Endothelial cell of umbilical vein (primary cell): ENCODE measurements at regions not wholly inside any gene's neighbourhood (a gene's known extent, or its start where the extent isn't known, plus 50 kb on each side); places are given as distances from the start of the nearest gene placed in this dataset.

Experiments used
- BruUV-seq: library from RNA; stranded (reverse); fragments of 400-500 nt; replicated peaks from 2 replicates; lab custom pipeline; 2021; lab: Mats Ljungman, UMichigan
- CTCF ChIA-PET: fragments of 300-600, 350-600 bp; sonication (Branson Sonifier 250); formaldehyde crosslinking; loops from one replicate; lab custom pipeline; 2021; ENCODE audit warnings: antibody characterized with exemption, inconsistent platforms; lab: Charles Lee
- POLR2A ChIA-PET: fragments of 300-600, 350-600 bp; sonication (Branson Sonifier 250); formaldehyde crosslinking; loops from one replicate; lab custom pipeline; 2021; ENCODE audit warnings: antibody characterized with exemption, inconsistent platforms; lab: Charles Lee
- DNase-seq: peaks from one replicate; pipeline ENCODE4 v3.0.0-alpha.2; 2011; ENCODE audit warnings: low read depth, low spot score
- FAIRE-seq: peaks from 2 replicates; lab custom pipeline; 2011; peaks lifted over from hg19 to GRCh38; lab: Jason Lieb, UNC
- H2AFZ ChIP-seq: 2 replicates; pipeline ENCODE4 v1.6.0; 2012; ENCODE audit warnings: low read depth, low read length, control low read depth, inconsistent platforms
- H3K27ac ChIP-seq: 2 replicates; pipeline ENCODE4 v1.5.1; 2011; ENCODE audit warnings: low read depth, mild to moderate bottlenecking, control low read depth, low read length, moderate library complexity; ENCODE audit not compliant: insufficient read depth
- H3K27me3 ChIP-seq, 2 experiments: 2 replicates each; pipeline versions ENCODE4 v1.6.0 to v1.6.1; 2011; ENCODE audit warnings: low read length in 2 of 2, mixed read lengths in 1 of 2; ENCODE audit not compliant: control insufficient read depth in 2 of 2, insufficient read depth in 2 of 2
- H3K36me3 ChIP-seq, 2 experiments: 2 replicates in 1 of 2; 3 replicates in 1 of 2; pipeline ENCODE4 v1.5.1; 2011; ENCODE audit warnings: low read length in 2 of 2, mild to moderate bottlenecking in 1 of 2, moderate library complexity in 1 of 2; ENCODE audit not compliant: control insufficient read depth in 2 of 2, insufficient read depth in 2 of 2; ENCODE audit errors: extremely low read depth in 1 of 2
- H3K4me1 ChIP-seq: 3 replicates; pipeline ENCODE4 v1.5.1; 2011; ENCODE audit warnings: mild to moderate bottlenecking, low read length; ENCODE audit not compliant: control insufficient read depth, insufficient read depth; ENCODE audit errors: extremely low read depth
- H3K4me2 ChIP-seq: 2 replicates; pipeline ENCODE4 v1.6.1; 2011; ENCODE audit warnings: low read length, control low read depth, mixed read lengths; ENCODE audit not compliant: insufficient read depth
- H3K4me3 ChIP-seq, 3 experiments: fragments of 200-600 bp in 1 of 3; sonication (generic), shearing (Covaris generic) in 1 of 3; replicated peaks in 1 of 3; 2 replicates each; pipeline ENCODE4 v1.5.1; 2011 to 2016; ENCODE audit warnings: control low read depth in 3 of 3, low read length in 3 of 3, mild to moderate bottlenecking in 2 of 3, inconsistent platforms in 1 of 3, low read depth in 1 of 3, moderate library complexity in 1 of 3; ENCODE audit not compliant: insufficient read depth in 1 of 3
- H3K79me2 ChIP-seq: 2 replicates; pipeline ENCODE4 v1.6.0; 2012; ENCODE audit warnings: low read length, inconsistent platforms; ENCODE audit not compliant: control insufficient read depth, insufficient read depth
- H3K9ac ChIP-seq: replicated peaks from 2 replicates; pipeline ENCODE3; 2011; ENCODE audit warnings: low read length, control low read depth; ENCODE audit not compliant: insufficient read depth; ENCODE audit errors: extremely low read depth
- H3K9me1 ChIP-seq: replicated peaks from 3 replicates; pipeline ENCODE4 v1.6.0; 2011; ENCODE audit warnings: mild to moderate bottlenecking, low read length; ENCODE audit not compliant: control insufficient read depth, insufficient read depth; ENCODE audit errors: extremely low read depth
- H3K9me3 ChIP-seq: replicated peaks from 2 replicates; pipeline ENCODE4 v1.5.1; 2012; ENCODE audit warnings: low read length, inconsistent platforms; ENCODE audit not compliant: control insufficient read depth, insufficient read depth
- H4K20me1 ChIP-seq: replicated peaks from 2 replicates; pipeline ENCODE3; 2011; ENCODE audit warnings: mild to moderate bottlenecking, low read length; ENCODE audit not compliant: control insufficient read depth, insufficient read depth; ENCODE audit errors: extremely low read depth
- CTCF ChIP-seq, 2 donors: IDR thresholded peaks; 1 replicate in 1 of 2; 2 replicates in 1 of 2; pipeline ENCODE4 v1.5.1; 2011; ENCODE audit warnings: low read length in 2 of 2, mild to moderate bottlenecking in 2 of 2, moderate library complexity in 2 of 2, control low read depth in 1 of 2, inconsistent platforms in 1 of 2, low read depth in 1 of 2; ENCODE audit not compliant: insufficient read depth in 1 of 2; ENCODE audit errors: extremely low read depth in 1 of 2
- EZH2 ChIP-seq: IDR thresholded peaks from 2 replicates; pipeline ENCODE4 v1.6.1; 2012; ENCODE audit warnings: borderline replicate concordance, low read depth, mild to moderate bottlenecking, moderate library complexity, low read length, inconsistent platforms; ENCODE audit not compliant: severe bottlenecking
- FOS ChIP-seq: IDR thresholded peaks from 2 replicates; pipeline ENCODE4 v1.6.1; 2011; ENCODE audit warnings: mild to moderate bottlenecking, low read length, moderate library complexity, borderline replicate concordance; ENCODE audit not compliant: insufficient read depth
- GATA2 ChIP-seq: IDR thresholded peaks from 2 replicates; pipeline ENCODE4 v1.7.0; 2011; ENCODE audit warnings: low read depth, mild to moderate bottlenecking, moderate library complexity, mixed read lengths, low read length; ENCODE audit not compliant: insufficient read length, insufficient read depth
- JUN ChIP-seq: IDR thresholded peaks from 2 replicates; pipeline ENCODE4 v1.6.1; 2011; ENCODE audit warnings: borderline replicate concordance, low read depth; ENCODE audit not compliant: insufficient read length, insufficient read depth
- MAX ChIP-seq: IDR thresholded peaks from 2 replicates; pipeline ENCODE4 v1.6.1; 2011; ENCODE audit not compliant: insufficient read depth, insufficient read length
- MYC ChIP-seq: IDR thresholded peaks from one replicate; pipeline ENCODE4 v1.6.1; 2011; ENCODE audit warnings: mild to moderate bottlenecking, low read depth, low read length
- POLR2A ChIP-seq: IDR thresholded peaks from 2 replicates; pipeline ENCODE4 v1.6.1; 2012; ENCODE audit warnings: low read depth, mild to moderate bottlenecking, control low read depth, low read length
- POLR2AphosphoS5 ChIP-seq: IDR thresholded peaks from 2 replicates; pipeline ENCODE4 v1.6.1; 2012; ENCODE audit warnings: low read depth, mild to moderate bottlenecking, control low read depth, low read length, moderate library complexity; ENCODE audit not compliant: insufficient read depth
- dilution Hi-C: fragments of 300-500 bp; cut with MboI; formaldehyde crosslinking; loops from one replicate; pipeline ENCODE4 v1.15.0; 2019; ENCODE audit warnings: low sequenced_read_pairs; ENCODE audit not compliant: extremely low pct_ligation_motif_present
- intact Hi-C: fragments of 100-400 bp; cut with micrococcal nuclease; formaldehyde crosslinking; loops from one replicate; pipeline ENCODE4 v1.10.0; 2022

- no peak for TF ChIP-seq MAX
- no peak for TF ChIP-seq FOS
- no peak for TF ChIP-seq EZH2
- TF ChIP-seq JUN, result no peak
- no peak for TF ChIP-seq CTCF (IDR thresholded peaks at IDR 0.05; ENCODE audit: extremely low read depth in 1 of 2, insufficient read depth in 1 of 2, low read depth in 1 of 2, low read length in 2 of 2)
- no peak for TF ChIP-seq POLR2AphosphoS5
- TF ChIP-seq GATA2, result no peak
- no peak for TF ChIP-seq MYC
- no peak for TF ChIP-seq POLR2A
- H3K27me3 ChIP-seq, result peaks cover 0 to 6% of the 10 kb centered on the region in 2 experiments
- CTCF ChIA-PET, result interaction anchor here (0.8 to 0.9 kb wide), 2 partner anchors 14 to 15 kb away, joined by 3 read pairs; no protein-coding TSS in a partner anchor
- no peak overlapping the region for H3K4me2 ChIP-seq
- no peaks in the 10 kb centered on the region for H3K9me3 ChIP-seq
- no peak overlapping the region for H3K27ac ChIP-seq
- no peaks in the 10 kb centered on the region for H3K79me2 ChIP-seq
- no TSS peak for BruUV-seq
- DNase-seq (no peak), FAIRE-seq (no peak)
- H3K9me1 ChIP-seq, result no peaks in the 10 kb centered on the region
- dilution Hi-C loops (no loop called here), intact Hi-C loops (no loop called here)
- H3K9ac ChIP-seq, result no peak overlapping the region
- H3K4me3 ChIP-seq, result no peak overlapping the region
- POLR2A ChIA-PET, result no interaction called here
- no peaks in the 10 kb centered on the region for H4K20me1 ChIP-seq
- no peaks in the 10 kb centered on the region for H3K36me3 ChIP-seq
- H2AFZ ChIP-seq, result no peak overlapping the region
- no peaks in the 10 kb centered on the region for H3K4me1 ChIP-seq
Observed at GRCh38 chr9:17019398-17019797, 115.4 kb upstream of the CNTLN start.
